HEK293T (cell line): ENCODE measurements at regions not wholly inside any gene's neighbourhood (a gene's known extent, or its start where the extent isn't known, plus 50 kb on each side); places are given as distances from the start of the nearest gene placed in this dataset.

ENCODE experiments used
- ARNT ChIP-seq: fragments of 450-650 bp; IDR thresholded peaks from 2 replicates; pipeline ENCODE4 v1.6.1; 2017; ENCODE audit warnings: mild to moderate bottlenecking
- BHLHE40 ChIP-seq: fragments of 450-650 bp; IDR thresholded peaks from 2 replicates; pipeline ENCODE4 v1.6.1; 2016; ENCODE audit warnings: mild to moderate bottlenecking, moderate library complexity, borderline replicate concordance
- ELF4 ChIP-seq: fragments of 450-650 bp; IDR thresholded peaks from 2 replicates; pipeline ENCODE4 v1.6.1; 2017; ENCODE audit warnings: antibody characterized with exemption
- FOXA1 ChIP-seq: fragments of 450-650 bp; IDR thresholded peaks from 2 replicates; pipeline ENCODE4 v1.6.1; 2016; ENCODE audit warnings: mild to moderate bottlenecking
- FOXK2 ChIP-seq: fragments of 450-650 bp; IDR thresholded peaks from 2 replicates; pipeline ENCODE4 v1.6.1; 2016; ENCODE audit warnings: mild to moderate bottlenecking
- FOXM1 ChIP-seq: fragments of 450-650 bp; IDR thresholded peaks from 2 replicates; pipeline ENCODE4 v1.6.1; 2017; ENCODE audit warnings: mild to moderate bottlenecking, borderline replicate concordance
- HDGF ChIP-seq: fragments of 450-650 bp; IDR thresholded peaks from 2 replicates; pipeline ENCODE4 v1.6.1; 2017; ENCODE audit warnings: antibody characterized with exemption, borderline replicate concordance
- LEF1 ChIP-seq: fragments of 450-650 bp; IDR thresholded peaks from 2 replicates; pipeline ENCODE4 v1.6.1; 2017; ENCODE audit warnings: mild to moderate bottlenecking, borderline replicate concordance
- NFRKB ChIP-seq: fragments of 450-650 bp; IDR thresholded peaks from 2 replicates; pipeline ENCODE4 v1.6.1; 2016; ENCODE audit warnings: mild to moderate bottlenecking, moderate library complexity
- SP1 ChIP-seq: fragments of 450-650 bp; IDR thresholded peaks from 2 replicates; pipeline ENCODE4 v1.6.1; 2017
- SUZ12 ChIP-seq: fragments of 450-650 bp; IDR thresholded peaks from 2 replicates; pipeline ENCODE4 v1.6.1; 2016; ENCODE audit warnings: mild to moderate bottlenecking
- TARDBP ChIP-seq: fragments of 450-650 bp; IDR thresholded peaks from 2 replicates; pipeline ENCODE4 v1.6.1; 2016
- ZNF384 ChIP-seq: fragments of 450-650 bp; IDR thresholded peaks from 2 replicates; pipeline ENCODE4 v1.6.1; 2016

GRCh38 chr5:173777674-173778073 lies 110.5 kb upstream of the CPEB4 start:
- TF ChIP-seq ZNF384 (no peak), SUZ12 (no peak), LEF1 (no peak), BHLHE40 (no peak), FOXM1 (no peak), ELF4 (no peak), TARDBP (no peak), NFRKB (no peak), ARNT (no peak), FOXA1 (no peak), SP1 (no peak), HDGF (no peak), FOXK2 (no peak)
